ENCODE measurements at regions not wholly inside any gene's neighbourhood (a gene's known extent, or its start where the extent isn't known, plus 50 kb on each side); places are given as distances from the start of the nearest gene placed in this dataset.

DNA sequence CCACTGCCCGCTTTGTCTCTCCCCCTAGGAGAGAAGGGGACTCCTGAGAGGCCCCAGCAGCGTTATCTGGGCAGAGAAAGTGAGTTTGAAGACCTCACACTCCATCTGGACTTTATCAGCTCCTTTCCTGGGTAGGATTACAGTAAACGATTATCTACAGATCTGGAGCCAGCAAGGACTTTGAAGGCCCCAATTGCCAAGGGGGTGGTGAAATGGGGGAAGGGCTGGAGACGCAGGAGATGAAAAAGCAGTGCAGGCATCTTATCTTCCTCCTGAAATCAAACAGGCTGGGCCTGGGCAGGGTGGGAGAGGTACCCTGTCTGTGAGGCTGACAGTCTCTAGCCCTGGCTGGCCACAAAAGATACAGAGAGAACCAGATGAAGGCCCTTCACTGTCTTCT lies 105.8 kb upstream of the MSX2 start (continued):
- TF ChIP-seq USF2 (IDR thresholded peaks at IDR 0.05; ENCODE audit: borderline replicate concordance, low read depth, low read length) (no peak), SREBF2 (IDR thresholded peaks at IDR 0.05; ENCODE audit: low read length) (no peak), CHD4 (IDR thresholded peaks at IDR 0.05) (no peak)

DNA sequence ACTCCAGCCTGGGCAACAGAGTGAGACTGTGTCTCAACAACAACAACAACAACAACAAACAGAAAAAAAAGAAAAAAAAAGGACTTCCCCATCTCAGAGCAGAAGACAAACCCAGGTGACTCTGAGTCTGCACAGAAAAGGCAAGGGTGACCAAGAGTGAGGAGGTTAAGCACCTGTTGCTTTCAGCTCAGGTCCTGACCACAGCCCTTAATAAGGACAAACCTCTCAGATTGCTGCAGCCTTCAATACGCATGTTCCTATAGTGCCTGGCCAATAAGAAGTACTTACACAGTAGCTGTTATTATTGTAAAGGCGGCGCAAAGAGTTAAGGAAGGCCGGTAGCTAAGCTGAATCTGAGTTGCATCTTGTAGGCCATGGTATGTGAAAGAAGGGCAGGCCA lies 102.3 kb upstream of the MSX2 start:
- Histone ChIP-seq H3K4me1 (ENCODE audit: control insufficient read depth, insufficient read depth, low read length) (no peaks in the 10 kb centered on the region), H3K27me3 (replicated peaks in 1 of 2; ENCODE audit: control insufficient read depth in 2 of 2, insufficient read depth in 2 of 2, low read length in 1 of 2) (no peaks in the 10 kb centered on the region)
- POLR2A ChIA-PET: no interaction called here

GRCh38 chr5:174623018-174623417 lies 101.4 kb upstream of the MSX2 start:
- H3K27ac ChIP-seq (ENCODE audit: control insufficient read depth, insufficient read depth): no peak overlapping the region
- intact Hi-C loops (cut with micrococcal nuclease; ENCODE audit: unreplicated experiment): no loop called here
- RAD21 ChIA-PET (ENCODE audit: unreplicated experiment): no interaction called here
- in situ Hi-C loops (cut with MboI): no loop called here
- H3K4me1 ChIP-seq (ENCODE audit: control insufficient read depth, insufficient read depth, low read length): no peaks in the 10 kb centered on the region
- H3K4me2 ChIP-seq (ENCODE audit: control insufficient read depth, insufficient read depth): no peak overlapping the region
- no peak overlapping the region for H3K4me3 ChIP-seq
- no peaks in the 10 kb centered on the region for H3K27me3 ChIP-seq (replicated peaks in 1 of 2; ENCODE audit: control insufficient read depth in 2 of 2, insufficient read depth in 2 of 2, low read length in 1 of 2)
- no peaks in the 10 kb centered on the region for H3K9me3 ChIP-seq (replicated peaks; ENCODE audit: control insufficient read depth, insufficient read depth, low read length)
- no peaks in the 10 kb centered on the region for H3K79me2 ChIP-seq (ENCODE audit: control insufficient read depth, insufficient read depth, low read length)
- POLR2A ChIA-PET: no interaction called here
- TF ChIP-seq IRF4 (IDR thresholded peaks at IDR 0.05; ENCODE audit: low read depth, low read length) (no peak), SMAD1 (IDR thresholded peaks at IDR 0.05; ENCODE audit: low read depth, partially characterized antibody) (no peak), MAX (IDR thresholded peaks at IDR 0.05; ENCODE audit: low read depth, low read length) (no peak), HCFC1 (IDR thresholded peaks at IDR 0.05; ENCODE audit: low read length) (no peak), CREB1 (IDR thresholded peaks at IDR 0.05; ENCODE audit: low read depth) (no peak), POU2F2 (IDR thresholded peaks at IDR 0.05; ENCODE audit: borderline replicate concordance, low read depth, low read length) (no peak), MEF2A (IDR thresholded peaks at IDR 0.05; ENCODE audit: insufficient read depth, low read depth, low read length) (no peak), CHD4 (IDR thresholded peaks at IDR 0.05) (no peak), TCF12 (IDR thresholded peaks at IDR 0.05; ENCODE audit: low read depth, low read length) (no peak), BACH1 (IDR thresholded peaks at IDR 0.05; ENCODE audit: borderline replicate concordance) (no peak), PML (IDR thresholded peaks at IDR 0.05; ENCODE audit: low read length) (no peak), ATF7 (IDR thresholded peaks at IDR 0.05; ENCODE audit: low read depth) (no peak)
- SMC1A ChIA-PET (ENCODE audit: uncharacterized antibody, unreplicated experiment): no interaction called here
- BruUV-seq (replicated peaks): no TSS peak
- 8% methylated on average over 1 of the region's 1 CpG for WGBS (ENCODE audit: insufficient coverage, insufficient replicate concordance, low lambda C conversion rate, missing lambda C conversion rate)
- CTCF ChIA-PET: no interaction called here
- no peaks in the 10 kb centered on the region for H4K20me1 ChIP-seq (ENCODE audit: control insufficient read depth, insufficient read depth)
- ATAC-seq (no peak), DNase-seq (ENCODE audit: low read depth, low spot score) (no peak), FAIRE-seq (no peak)
- no peak overlapping the region for H2AFZ ChIP-seq (ENCODE audit: control insufficient read depth, low read depth, low read length)
- no peaks in the 10 kb centered on the region for H3K36me3 ChIP-seq (ENCODE audit: control insufficient read depth in 2 of 2, insufficient read depth in 2 of 2, low read length in 1 of 2)
- H3K9ac ChIP-seq (ENCODE audit: control insufficient read depth, insufficient read depth, low read length): no peak overlapping the region

More for the DNA sequence above, 102.3 kb upstream of the MSX2 start:
- CTCF ChIA-PET: no interaction called here
- no peaks in the 10 kb centered on the region for H3K36me3 ChIP-seq (ENCODE audit: control insufficient read depth in 2 of 2, insufficient read depth in 2 of 2, low read length in 1 of 2)
- ATAC-seq (no peak), DNase-seq (ENCODE audit: low read depth, low spot score) (no peak), FAIRE-seq (no peak)
- no peaks in the 10 kb centered on the region for H3K79me2 ChIP-seq (ENCODE audit: control insufficient read depth, insufficient read depth, low read length)
- BruUV-seq (replicated peaks): no TSS peak
- H3K9me3 ChIP-seq (replicated peaks; ENCODE audit: control insufficient read depth, insufficient read depth, low read length): no peaks in the 10 kb centered on the region
- H3K27ac ChIP-seq (ENCODE audit: control insufficient read depth, insufficient read depth): no peak overlapping the region
- H3K9ac ChIP-seq (ENCODE audit: control insufficient read depth, insufficient read depth, low read length): no peak overlapping the region
- SMC1A ChIA-PET (ENCODE audit: uncharacterized antibody, unreplicated experiment): no interaction called here
- no peak overlapping the region for H3K4me2 ChIP-seq (ENCODE audit: control insufficient read depth, insufficient read depth)
- in situ Hi-C loops (cut with MboI) (no loop called here), intact Hi-C loops (cut with micrococcal nuclease; ENCODE audit: unreplicated experiment) (no loop called here)
- no peak for TF ChIP-seq ATF3 (IDR thresholded peaks at IDR 0.05; ENCODE audit: borderline replicate concordance, extremely low read depth, low read depth, low read length)
- H2AFZ ChIP-seq (ENCODE audit: control insufficient read depth, low read depth, low read length): no peak overlapping the region
- no peaks in the 10 kb centered on the region for H4K20me1 ChIP-seq (ENCODE audit: control insufficient read depth, insufficient read depth)
- 72% methylated on average over 4 of the region's 4 CpGs for WGBS (ENCODE audit: insufficient coverage, insufficient replicate concordance, low lambda C conversion rate, missing lambda C conversion rate)
- RAD21 ChIA-PET (ENCODE audit: unreplicated experiment): no interaction called here
- no peak overlapping the region for H3K4me3 ChIP-seq

Data from GM12878 (cell line).